CD4-positive, alpha-beta T cell treated with Interleukin-10 for 1 hour (primary cell): ENCODE measurements at regions not wholly inside any gene's neighbourhood (a gene's known extent, or its start where the extent isn't known, plus 50 kb on each side); places are given as distances from the start of the nearest gene placed in this dataset.

ENCODE experiments used
- DNase-seq: peaks from one replicate; pipeline ENCODE4 v3.0.0-alpha.2; 2020

DNA sequence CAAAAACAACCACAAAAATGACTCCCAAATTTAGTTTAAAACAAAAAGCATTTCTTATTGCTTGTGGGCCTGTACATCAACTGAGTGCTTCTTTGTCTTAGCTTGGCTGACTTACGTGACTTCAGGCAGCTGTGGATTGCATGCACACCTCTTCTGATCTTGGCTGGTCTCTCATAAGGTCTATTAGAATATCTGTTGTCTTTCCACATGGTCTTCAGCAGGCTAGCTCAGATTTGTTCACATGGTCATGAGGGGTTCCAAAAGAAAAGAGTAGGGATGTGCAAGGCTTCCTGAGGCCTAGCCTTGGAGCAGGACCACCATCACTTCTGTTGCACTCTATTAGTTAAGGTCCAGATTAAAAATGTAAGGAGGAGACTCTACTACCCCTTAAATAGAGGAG, 120.1 kb downstream of the LRRC70 start:
- DNase-seq = no peak

DNA sequence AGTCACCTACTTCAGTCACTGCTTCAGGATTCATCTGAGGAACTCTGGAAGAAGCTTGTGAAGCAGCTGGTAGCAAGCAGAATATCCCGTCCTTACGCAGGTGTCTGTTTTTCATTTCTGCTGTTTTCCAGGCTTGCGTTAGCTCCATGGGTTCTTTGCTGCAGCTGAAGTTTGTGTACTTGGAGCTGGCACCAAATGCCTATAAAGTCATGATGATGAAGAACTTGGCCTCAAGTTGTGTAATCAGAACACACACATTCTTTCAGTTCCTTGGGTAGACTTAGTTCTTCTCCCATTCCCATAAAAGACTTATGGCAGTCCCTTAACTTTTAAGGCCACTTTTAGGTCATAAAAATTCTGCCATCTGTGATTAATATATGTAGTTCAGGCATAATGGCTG, 116.7 kb downstream of the LRRC70 start:
- no peak for DNase-seq

GRCh38 chr5:62692946-62693713, 114.5 kb downstream of the LRRC70 start:
- no peak for DNase-seq

GRCh38 chr5:62691946-62692345, 113.3 kb downstream of the LRRC70 start:
- DNase-seq = no peak

DNA sequence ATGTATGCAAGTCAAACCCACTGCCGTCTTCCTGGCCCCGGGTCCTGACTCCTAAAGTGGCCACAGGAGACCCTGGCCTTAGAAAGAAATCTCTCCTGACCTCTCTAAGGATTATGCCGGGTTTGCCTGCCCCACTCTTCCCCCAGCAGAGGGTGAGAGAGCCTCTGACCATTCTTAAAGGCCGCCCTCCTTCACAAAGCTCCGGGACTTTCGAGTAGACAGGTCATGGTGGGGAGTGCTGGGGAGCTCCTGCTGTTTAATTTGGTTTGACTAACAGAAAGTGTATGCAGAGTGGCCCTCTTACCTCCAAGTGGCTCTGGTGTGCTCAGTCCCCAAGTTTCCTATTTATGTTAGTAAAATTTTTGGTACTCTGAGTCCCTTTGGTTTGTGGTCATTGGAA, 111.8 kb downstream of the LRRC70 start:
- no peak for DNase-seq

- no peak for DNase-seq
Observed at GRCh38 chr5:62689599-62690368, 111.2 kb downstream of the LRRC70 start.

- no peak for DNase-seq
Observed at GRCh38 chr5:62686692-62687091, 108.1 kb downstream of the LRRC70 start.

- DNase-seq = no peak
Observed at GRCh38 chr5:62685221-62685620, 106.6 kb downstream of the LRRC70 start.

DNA sequence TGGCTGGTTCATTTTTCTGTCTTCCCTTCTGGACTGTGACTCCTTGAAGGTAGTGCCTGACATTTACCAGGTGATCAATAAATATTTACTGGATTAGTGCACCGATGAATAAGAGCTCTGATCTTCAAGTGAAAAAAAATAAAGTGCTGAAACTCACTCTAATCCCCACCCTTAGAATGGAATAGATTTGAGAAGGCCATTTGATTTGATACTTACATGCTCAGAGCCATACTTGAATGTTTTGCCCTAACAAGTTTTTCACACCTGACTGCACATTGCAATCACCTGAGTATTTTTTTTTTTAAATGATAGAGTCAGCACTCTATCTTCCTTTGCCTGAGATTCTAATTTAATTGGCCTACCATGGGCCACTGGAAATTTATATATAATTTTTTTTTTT, 105.7 kb downstream of the LRRC70 start:
- DNase-seq = no peak

- DNase-seq = no peak
Observed at GRCh38 chr5:62682059-62682458, 103.4 kb downstream of the LRRC70 start.

DNA sequence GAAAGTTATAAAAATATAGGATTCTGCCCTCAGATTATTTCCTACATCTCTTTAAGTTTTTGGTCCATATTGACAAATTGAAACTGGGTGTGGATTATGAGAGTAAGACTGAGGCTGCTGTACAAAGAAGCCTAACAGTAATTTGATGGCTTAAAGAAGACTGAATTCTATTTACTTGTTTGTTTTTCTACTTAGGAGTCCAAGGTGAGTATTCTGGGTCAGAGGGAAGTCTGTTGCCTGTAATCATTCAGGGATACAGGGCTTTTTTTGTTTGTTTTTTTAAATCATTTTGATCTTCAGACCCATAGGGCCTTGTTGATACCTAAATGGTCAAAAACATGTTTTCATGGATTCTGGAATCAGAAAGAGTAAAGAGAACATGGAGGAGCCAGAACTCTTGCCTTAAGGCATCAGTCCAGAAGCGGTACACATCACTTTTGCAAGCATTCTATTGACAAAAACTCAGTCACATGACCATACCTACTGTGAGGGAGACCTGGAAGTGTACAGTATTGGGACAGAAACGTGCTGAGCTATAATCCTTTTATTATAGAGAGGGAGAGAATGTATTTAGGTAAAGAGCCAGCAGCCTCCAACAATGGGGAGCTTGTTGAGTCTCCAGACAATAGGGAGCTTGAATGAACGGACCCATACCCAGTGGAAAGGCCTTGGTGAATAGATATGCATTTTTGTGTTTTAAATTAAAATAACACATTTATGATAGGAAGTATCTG, 102.7 kb downstream of the LRRC70 start:
- no peak for DNase-seq

DNA sequence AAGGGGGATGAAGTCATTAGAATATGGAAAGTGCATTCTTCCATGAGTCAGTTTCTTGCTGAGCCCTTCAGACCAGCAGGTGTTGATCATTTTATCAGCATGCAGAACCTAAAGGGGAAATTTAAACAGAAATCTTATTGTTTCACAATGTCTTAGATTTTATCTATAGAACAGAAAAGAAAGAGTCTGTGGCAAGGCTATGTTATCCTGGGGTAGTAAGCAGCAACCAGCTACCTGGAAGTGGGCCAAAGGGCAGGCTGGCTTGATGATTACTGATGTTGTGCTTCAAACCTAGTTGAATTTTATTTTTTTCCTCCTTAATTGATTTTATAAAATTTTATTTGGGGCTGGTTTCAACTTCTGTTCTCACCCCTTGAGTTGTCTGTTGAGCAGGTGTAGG, 101.5 kb downstream of the LRRC70 start:
- DNase-seq = no peak
